ENCODE measurements at regions not wholly inside any gene's neighbourhood (a gene's known extent, or its start where the extent isn't known, plus 50 kb on each side); places are given as distances from the start of the nearest gene placed in this dataset.

DNA sequence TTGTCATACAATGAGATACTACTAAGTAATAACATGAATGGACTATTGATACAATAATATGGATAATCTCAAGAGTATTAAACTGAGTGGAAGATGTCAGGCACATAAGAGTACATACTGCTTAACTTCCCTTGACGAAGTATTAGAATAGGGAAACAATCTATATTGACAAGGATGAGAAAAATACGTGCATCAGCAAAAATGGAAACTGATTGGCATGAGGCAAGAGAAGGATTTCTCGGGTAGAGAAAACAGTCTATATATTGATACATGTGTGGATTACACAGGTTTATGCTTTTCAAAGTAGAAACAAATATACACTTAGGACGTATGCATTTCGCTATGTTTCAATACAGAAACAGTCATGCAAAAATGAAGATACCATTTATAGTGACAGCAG is 57.4 kb downstream of the PRR20E start:
- no peaks in the 10 kb centered on the region for H3K27me3 ChIP-seq (ENCODE audit: control insufficient read depth, insufficient read depth, low read length)
- H3K4me3 ChIP-seq (ENCODE audit: low read depth, low read length) = no peak overlapping the region
- H3K36me3 ChIP-seq (ENCODE audit: control insufficient read depth, insufficient read depth, low read length) = no peaks in the 10 kb centered on the region
- TF ChIP-seq, protein P1, sequence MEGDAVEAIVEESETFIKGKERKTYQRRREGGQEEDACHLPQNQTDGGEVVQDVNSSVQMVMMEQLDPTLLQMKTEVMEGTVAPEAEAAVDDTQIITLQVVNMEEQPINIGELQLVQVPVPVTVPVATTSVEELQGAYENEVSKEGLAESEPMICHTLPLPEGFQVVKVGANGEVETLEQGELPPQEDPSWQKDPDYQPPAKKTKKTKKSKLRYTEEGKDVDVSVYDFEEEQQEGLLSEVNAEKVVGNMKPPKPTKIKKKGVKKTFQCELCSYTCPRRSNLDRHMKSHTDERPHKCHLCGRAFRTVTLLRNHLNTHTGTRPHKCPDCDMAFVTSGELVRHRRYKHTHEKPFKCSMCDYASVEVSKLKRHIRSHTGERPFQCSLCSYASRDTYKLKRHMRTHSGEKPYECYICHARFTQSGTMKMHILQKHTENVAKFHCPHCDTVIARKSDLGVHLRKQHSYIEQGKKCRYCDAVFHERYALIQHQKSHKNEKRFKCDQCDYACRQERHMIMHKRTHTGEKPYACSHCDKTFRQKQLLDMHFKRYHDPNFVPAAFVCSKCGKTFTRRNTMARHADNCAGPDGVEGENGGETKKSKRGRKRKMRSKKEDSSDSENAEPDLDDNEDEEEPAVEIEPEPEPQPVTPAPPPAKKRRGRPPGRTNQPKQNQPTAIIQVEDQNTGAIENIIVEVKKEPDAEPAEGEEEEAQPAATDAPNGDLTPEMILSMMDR (IDR thresholded peaks at IDR 0.05; ENCODE audit: insufficient read depth, low read length, poor library complexity, severe bottlenecking) = no peak
- DNase-seq (ENCODE audit: low read depth) = no peak

- no peak for DNase-seq (ENCODE audit: low read depth)
- H3K36me3 ChIP-seq (ENCODE audit: control insufficient read depth, insufficient read depth, low read length) = no peaks in the 10 kb centered on the region
- TF ChIP-seq, protein P1 (IDR thresholded peaks at IDR 0.05; ENCODE audit: insufficient read depth, low read length, poor library complexity, severe bottlenecking) = no peak
- no peaks in the 10 kb centered on the region for H3K27me3 ChIP-seq (ENCODE audit: control insufficient read depth, insufficient read depth, low read length)
- no peak overlapping the region for H3K4me3 ChIP-seq (ENCODE audit: low read depth, low read length)
These were observed 83.5 kb downstream of the PRR20E start for GRCh38 chr13:57250472-57250871.

DNA sequence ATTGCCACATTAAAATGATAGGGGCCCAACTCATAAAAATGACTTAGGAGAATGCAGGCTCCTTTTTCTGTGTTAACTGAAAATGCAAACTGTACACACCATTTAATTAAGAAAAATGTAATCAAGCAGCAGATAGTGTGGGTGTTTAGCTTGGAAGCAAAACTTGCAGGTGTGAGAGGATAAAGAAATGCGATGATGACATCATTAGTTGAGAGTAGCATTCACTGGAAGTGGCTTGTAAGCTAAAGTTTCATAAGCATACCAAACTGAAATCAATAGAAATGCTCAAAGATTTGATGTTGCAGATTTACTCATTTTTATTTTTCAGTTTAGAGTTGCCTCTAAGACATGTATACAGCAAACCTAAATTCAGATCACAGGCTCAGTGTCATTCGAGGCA is 86.6 kb downstream of the PRR20E start:
- no peak for DNase-seq (ENCODE audit: low read depth)
- Histone ChIP-seq H3K4me3 (ENCODE audit: low read depth, low read length) (no peak overlapping the region), H3K27me3 (ENCODE audit: control insufficient read depth, insufficient read depth, low read length) (no peaks in the 10 kb centered on the region), H3K36me3 (ENCODE audit: control insufficient read depth, insufficient read depth, low read length) (no peaks in the 10 kb centered on the region)
- TF ChIP-seq, protein P1 (IDR thresholded peaks at IDR 0.05; ENCODE audit: insufficient read depth, low read length, poor library complexity, severe bottlenecking) = no peak

DNA sequence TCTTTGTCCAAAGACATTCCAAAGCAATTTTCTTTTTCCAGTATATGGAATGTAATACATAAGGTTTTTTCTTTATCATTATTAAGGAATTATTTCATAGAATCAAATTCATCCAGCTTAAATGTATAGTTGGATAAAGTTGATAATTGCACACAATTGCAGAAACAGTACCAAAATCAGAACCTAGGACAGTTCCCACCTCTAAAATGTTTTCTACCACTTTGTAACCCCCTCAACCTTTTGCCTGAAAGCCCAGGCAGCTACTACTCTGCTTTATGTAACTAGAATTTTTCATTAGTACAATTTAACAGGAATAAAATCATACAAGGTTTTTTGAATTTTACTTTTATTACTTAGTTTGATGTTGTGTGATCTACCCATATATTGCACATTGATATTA is 98.0 kb downstream of the PRR20E start:
- TF ChIP-seq, protein P1 (IDR thresholded peaks at IDR 0.05; ENCODE audit: insufficient read depth, low read length, poor library complexity, severe bottlenecking) = no peak
- Histone ChIP-seq H3K27me3 (ENCODE audit: control insufficient read depth, insufficient read depth, low read length) (no peaks in the 10 kb centered on the region), H3K36me3 (ENCODE audit: control insufficient read depth, insufficient read depth, low read length) (no peaks in the 10 kb centered on the region), H3K4me3 (ENCODE audit: low read depth, low read length) (no peak overlapping the region)
- no peak for DNase-seq (ENCODE audit: low read depth)

- TF ChIP-seq, protein P1 (IDR thresholded peaks at IDR 0.05; ENCODE audit: insufficient read depth, low read length, poor library complexity, severe bottlenecking) = no peak
- no peak for DNase-seq (ENCODE audit: low read depth)
- H3K36me3 ChIP-seq (ENCODE audit: control insufficient read depth, insufficient read depth, low read length) = no peaks in the 10 kb centered on the region
- no peak overlapping the region for H3K4me3 ChIP-seq (ENCODE audit: low read depth, low read length)
- no peaks in the 10 kb centered on the region for H3K27me3 ChIP-seq (ENCODE audit: control insufficient read depth, insufficient read depth, low read length)
These were observed 103.5 kb downstream of the PRR20E start for GRCh38 chr13:57270493-57270892.

DNA sequence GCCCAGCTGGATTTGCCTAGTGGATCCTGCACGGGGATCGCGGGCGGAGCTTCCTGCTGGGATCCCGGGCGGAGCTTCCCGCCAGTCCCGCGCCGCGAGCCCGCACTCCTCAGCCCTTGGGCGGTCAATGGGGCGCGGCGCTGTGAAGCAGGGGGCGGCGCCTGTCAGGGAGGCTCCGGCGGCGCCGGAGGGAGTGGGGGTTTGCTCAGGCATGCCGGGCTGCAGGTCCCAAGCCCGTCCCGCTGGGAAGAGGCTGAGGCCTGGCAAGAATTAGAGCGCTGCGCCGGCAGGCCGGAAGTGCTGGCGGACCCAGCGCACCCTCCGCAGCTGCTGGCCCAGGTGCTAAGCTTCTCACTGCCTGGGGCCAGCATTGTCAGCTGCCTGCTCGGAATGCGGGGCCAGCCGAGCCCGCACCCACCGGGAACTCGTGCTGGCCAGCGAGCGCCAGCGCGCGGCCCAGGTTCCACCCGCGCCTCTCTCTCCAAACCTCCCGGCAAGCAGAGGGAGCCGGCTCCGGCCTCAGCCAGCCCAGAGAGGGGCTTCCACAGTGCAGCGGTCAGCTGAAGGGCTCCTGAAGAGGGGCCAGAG is 119.6 kb downstream of the PRR20E start:
- H3K36me3 ChIP-seq (ENCODE audit: control insufficient read depth, insufficient read depth, low read length) = no peaks in the 10 kb centered on the region
- no peaks in the 10 kb centered on the region for H3K27me3 ChIP-seq (ENCODE audit: control insufficient read depth, insufficient read depth, low read length)
- H3K4me3 ChIP-seq (ENCODE audit: low read depth, low read length) = no peak overlapping the region
- TF ChIP-seq, protein P1 (IDR thresholded peaks at IDR 0.05; ENCODE audit: insufficient read depth, low read length, poor library complexity, severe bottlenecking) = no peak
- no peak for DNase-seq (ENCODE audit: low read depth)
